ENCODE measurements at regions not wholly inside any gene's neighbourhood (a gene's known extent, or its start where the extent isn't known, plus 50 kb on each side); places are given as distances from the start of the nearest gene placed in this dataset.

- intact Hi-C loops (cut with DNase I) = no loop called here
- no peaks in the 10 kb centered on the region for H3K9me3 ChIP-seq
- TF ChIP-seq POLR2AphosphoS5 (IDR thresholded peaks at IDR 0.05) (no peak), POLR2A (IDR thresholded peaks at IDR 0.05; ENCODE audit: low read depth) (no peak), EP300 (IDR thresholded peaks at IDR 0.05) (no peak), CTCF (IDR thresholded peaks at IDR 0.05) (no peak)
These were observed 203.5 kb upstream of the HTR2A start for GRCh38 chr13:47100214-47100853.

GRCh38 chr13:47094734-47095434 lies 198.0 kb upstream of the HTR2A start:
- Histone ChIP-seq H3K9me3 (no peaks in the 10 kb centered on the region), H3K27me3 (no peaks in the 10 kb centered on the region), H3K4me1 (peaks cover 0 to 19% (median 8%) of the 10 kb centered on the region in 4 donors), H3K36me3 (no peaks in the 10 kb centered on the region), H3K27ac (replicated peaks in 1 of 4) (no peak overlapping the region), H3K4me3 (no peak overlapping the region)
- TF ChIP-seq EP300 (IDR thresholded peaks at IDR 0.05) (no peak), POLR2AphosphoS5 (IDR thresholded peaks at IDR 0.05) (no peak), POLR2A (IDR thresholded peaks at IDR 0.05; ENCODE audit: low read depth) (no peak), CTCF (IDR thresholded peaks at IDR 0.05) (no peak)
- intact Hi-C loops (cut with DNase I) = no loop called here
- 93% methylated on average over 3 of the region's 3 CpGs for WGBS
- no peak for DNase-seq (ENCODE audit: extremely low spot score)

More at GRCh38 chr13:47100214-47100853, 203.5 kb upstream of the HTR2A start:
- H3K4me3 ChIP-seq = no peak overlapping the region
- DNase-seq (ENCODE audit: extremely low spot score) = no peak
- WGBS = 53% methylated on average over 4 of the region's 4 CpGs
- no peak overlapping the region for H3K27ac ChIP-seq (replicated peaks in 1 of 4)
- H3K36me3 ChIP-seq = no peaks in the 10 kb centered on the region
- H3K4me1 ChIP-seq = peaks cover 0 to 7% (median 3%) of the 10 kb centered on the region in 4 donors
- H3K27me3 ChIP-seq = no peaks in the 10 kb centered on the region

- intact Hi-C loops (cut with DNase I) = no loop called here
- DNase-seq (ENCODE audit: extremely low spot score) = no peak
- Histone ChIP-seq H3K4me3 (no peak overlapping the region), H3K9me3 (no peaks in the 10 kb centered on the region), H3K4me1 (peaks cover 0 to 26% (median 7%) of the 10 kb centered on the region in 4 donors), H3K27ac (replicated peaks in 1 of 4) (no peak overlapping the region), H3K36me3 (no peaks in the 10 kb centered on the region), H3K27me3 (no peaks in the 10 kb centered on the region)
- TF ChIP-seq POLR2A (IDR thresholded peaks at IDR 0.05; ENCODE audit: low read depth) (no peak), EP300 (IDR thresholded peaks at IDR 0.05) (no peak)
- WGBS = 52% methylated on average over 2 of the region's 2 CpGs
These were observed 195.3 kb upstream of the HTR2A start for GRCh38 chr13:47092202-47092601.

GRCh38 chr13:47087841-47088240 lies 191.0 kb upstream of the HTR2A start:
- Histone ChIP-seq H3K4me1 (peaks cover 0 to 23% (median 7%) of the 10 kb centered on the region in 4 donors), H3K4me3 (no peak overlapping the region), H3K36me3 (no peaks in the 10 kb centered on the region), H3K9me3 (no peaks in the 10 kb centered on the region), H3K27ac (replicated peaks in 1 of 4) (no peak overlapping the region), H3K27me3 (no peaks in the 10 kb centered on the region)
- no peak for DNase-seq (ENCODE audit: extremely low spot score)
- TF ChIP-seq CTCF (IDR thresholded peaks at IDR 0.05) (no peak), EP300 (IDR thresholded peaks at IDR 0.05) (no peak), POLR2AphosphoS5 (IDR thresholded peaks at IDR 0.05) (no peak), POLR2A (IDR thresholded peaks at IDR 0.05; ENCODE audit: low read depth) (no peak)
- 23% methylated on average over 1 of the region's 1 CpG for whole genome bisulfite sequencing
- intact Hi-C loops (cut with DNase I) = no loop called here

GRCh38 chr13:47087241-47087640 lies 190.4 kb upstream of the HTR2A start:
- no peak overlapping the region for H3K4me3 ChIP-seq
- H3K9me3 ChIP-seq = peaks cover 0 to 4% (median 0%) of the 10 kb centered on the region in 4 donors
- WGBS = 73% methylated on average over 3 of the region's 3 CpGs
- intact Hi-C loops (cut with DNase I) = no loop called here
- H3K4me1 ChIP-seq = peaks cover 0 to 17% (median 4%) of the 10 kb centered on the region in 4 donors
- DNase-seq (ENCODE audit: extremely low spot score) = no peak
- TF ChIP-seq CTCF (IDR thresholded peaks at IDR 0.05) (no peak), POLR2A (IDR thresholded peaks at IDR 0.05; ENCODE audit: low read depth) (no peak), POLR2AphosphoS5 (IDR thresholded peaks at IDR 0.05) (no peak), EP300 (IDR thresholded peaks at IDR 0.05) (no peak)
- H3K36me3 ChIP-seq = no peaks in the 10 kb centered on the region
- no peak overlapping the region for H3K27ac ChIP-seq (replicated peaks in 1 of 4)
- H3K27me3 ChIP-seq = no peaks in the 10 kb centered on the region

Data from esophagus muscularis mucosa (tissue), 4 donors.